ENCODE measurements at regions not wholly inside any gene's neighbourhood (a gene's known extent, or its start where the extent isn't known, plus 50 kb on each side); places are given as distances from the start of the nearest gene placed in this dataset.

DNA sequence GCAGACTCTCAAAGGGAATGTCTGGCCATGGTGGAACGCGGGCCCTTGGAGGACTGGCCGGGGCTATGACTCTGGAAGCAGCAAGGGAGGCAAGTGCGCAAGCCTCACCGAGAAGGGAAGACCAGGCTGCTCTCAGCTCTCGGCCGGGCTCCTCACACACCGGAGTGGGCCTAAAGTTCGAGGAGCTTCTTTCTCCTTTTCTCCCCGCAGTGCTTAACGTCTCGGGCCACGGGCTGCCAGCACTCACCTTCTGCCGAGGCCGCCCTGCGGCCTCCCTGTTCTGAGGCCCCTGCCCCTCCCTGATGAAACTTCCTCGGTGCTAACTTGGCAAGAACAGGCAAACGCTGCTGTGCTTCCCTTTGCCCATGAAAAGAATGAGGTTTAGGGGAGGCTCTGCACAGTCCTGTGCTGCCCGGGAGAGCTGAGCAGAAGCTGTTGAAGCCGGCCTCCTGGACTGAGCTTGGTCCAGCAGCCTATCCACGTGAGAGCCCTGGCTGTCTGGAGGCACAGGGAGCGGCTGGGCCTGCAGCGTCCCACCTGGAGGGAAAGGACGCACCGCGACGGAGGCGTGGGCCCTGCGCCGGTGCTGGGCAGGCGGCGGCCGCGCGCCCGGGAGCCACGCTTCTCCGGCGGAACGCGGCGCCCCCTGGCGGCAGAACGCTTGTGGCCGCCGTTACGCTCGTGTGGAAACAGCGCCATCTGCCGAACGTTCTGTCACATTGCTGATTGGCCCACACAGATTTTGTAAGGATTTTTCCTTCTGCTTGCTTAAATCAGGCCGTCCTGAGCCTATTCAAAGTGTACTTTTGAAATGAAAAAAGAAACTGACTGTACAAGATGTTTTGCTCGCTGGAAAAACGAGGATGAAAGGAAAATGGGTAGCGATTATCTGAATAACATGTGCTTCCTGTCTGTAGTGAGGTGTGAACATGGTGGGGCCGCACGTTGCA, 65.0 kb upstream of the TMEM45B start:
- TF ChIP-seq ZFX (CRISPR knock-in tag; IDR thresholded peaks at IDR 0.05) (no peak), BACH1 (tag; IDR thresholded peaks at IDR 0.05) (no peak), POLR2A (conservative IDR thresholded peaks at IDR 0.05) (no peak), ZNF140 (CRISPR knock-in tag; IDR thresholded peaks at IDR 0.05) (no peak), GTF2F1 (IDR thresholded peaks at IDR 0.05; ENCODE audit: low read depth, low read length) (no peak), TRIM24 (IDR thresholded peaks at IDR 0.05) (no peak)
- TF ChIP-seq, protein P1, sequence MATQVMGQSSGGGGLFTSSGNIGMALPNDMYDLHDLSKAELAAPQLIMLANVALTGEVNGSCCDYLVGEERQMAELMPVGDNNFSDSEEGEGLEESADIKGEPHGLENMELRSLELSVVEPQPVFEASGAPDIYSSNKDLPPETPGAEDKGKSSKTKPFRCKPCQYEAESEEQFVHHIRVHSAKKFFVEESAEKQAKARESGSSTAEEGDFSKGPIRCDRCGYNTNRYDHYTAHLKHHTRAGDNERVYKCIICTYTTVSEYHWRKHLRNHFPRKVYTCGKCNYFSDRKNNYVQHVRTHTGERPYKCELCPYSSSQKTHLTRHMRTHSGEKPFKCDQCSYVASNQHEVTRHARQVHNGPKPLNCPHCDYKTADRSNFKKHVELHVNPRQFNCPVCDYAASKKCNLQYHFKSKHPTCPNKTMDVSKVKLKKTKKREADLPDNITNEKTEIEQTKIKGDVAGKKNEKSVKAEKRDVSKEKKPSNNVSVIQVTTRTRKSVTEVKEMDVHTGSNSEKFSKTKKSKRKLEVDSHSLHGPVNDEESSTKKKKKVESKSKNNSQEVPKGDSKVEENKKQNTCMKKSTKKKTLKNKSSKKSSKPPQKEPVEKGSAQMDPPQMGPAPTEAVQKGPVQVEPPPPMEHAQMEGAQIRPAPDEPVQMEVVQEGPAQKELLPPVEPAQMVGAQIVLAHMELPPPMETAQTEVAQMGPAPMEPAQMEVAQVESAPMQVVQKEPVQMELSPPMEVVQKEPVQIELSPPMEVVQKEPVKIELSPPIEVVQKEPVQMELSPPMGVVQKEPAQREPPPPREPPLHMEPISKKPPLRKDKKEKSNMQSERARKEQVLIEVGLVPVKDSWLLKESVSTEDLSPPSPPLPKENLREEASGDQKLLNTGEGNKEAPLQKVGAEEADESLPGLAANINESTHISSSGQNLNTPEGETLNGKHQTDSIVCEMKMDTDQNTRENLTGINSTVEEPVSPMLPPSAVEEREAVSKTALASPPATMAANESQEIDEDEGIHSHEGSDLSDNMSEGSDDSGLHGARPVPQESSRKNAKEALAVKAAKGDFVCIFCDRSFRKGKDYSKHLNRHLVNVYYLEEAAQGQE (IDR thresholded peaks at IDR 0.05; ENCODE audit: borderline replicate concordance): peak; percentile 90
- TF ChIP-seq, protein P1 (CRISPR knock-in tag; IDR thresholded peaks at IDR 0.05; ENCODE audit: low read depth): no peak
- TF ChIP-seq, protein P2, sequence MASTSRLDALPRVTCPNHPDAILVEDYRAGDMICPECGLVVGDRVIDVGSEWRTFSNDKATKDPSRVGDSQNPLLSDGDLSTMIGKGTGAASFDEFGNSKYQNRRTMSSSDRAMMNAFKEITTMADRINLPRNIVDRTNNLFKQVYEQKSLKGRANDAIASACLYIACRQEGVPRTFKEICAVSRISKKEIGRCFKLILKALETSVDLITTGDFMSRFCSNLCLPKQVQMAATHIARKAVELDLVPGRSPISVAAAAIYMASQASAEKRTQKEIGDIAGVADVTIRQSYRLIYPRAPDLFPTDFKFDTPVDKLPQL (IDR thresholded peaks at IDR 0.05; ENCODE audit: extremely low read depth, insufficient read length): no peak
- TF ChIP-seq, protein P3, sequence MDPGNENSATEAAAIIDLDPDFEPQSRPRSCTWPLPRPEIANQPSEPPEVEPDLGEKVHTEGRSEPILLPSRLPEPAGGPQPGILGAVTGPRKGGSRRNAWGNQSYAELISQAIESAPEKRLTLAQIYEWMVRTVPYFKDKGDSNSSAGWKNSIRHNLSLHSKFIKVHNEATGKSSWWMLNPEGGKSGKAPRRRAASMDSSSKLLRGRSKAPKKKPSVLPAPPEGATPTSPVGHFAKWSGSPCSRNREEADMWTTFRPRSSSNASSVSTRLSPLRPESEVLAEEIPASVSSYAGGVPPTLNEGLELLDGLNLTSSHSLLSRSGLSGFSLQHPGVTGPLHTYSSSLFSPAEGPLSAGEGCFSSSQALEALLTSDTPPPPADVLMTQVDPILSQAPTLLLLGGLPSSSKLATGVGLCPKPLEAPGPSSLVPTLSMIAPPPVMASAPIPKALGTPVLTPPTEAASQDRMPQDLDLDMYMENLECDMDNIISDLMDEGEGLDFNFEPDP (CRISPR knock-in tag; IDR thresholded peaks at IDR 0.05): no peak

Measured in K562 (cell line).